HL-60 (cell line): ENCODE measurements at regions not wholly inside any gene's neighbourhood (a gene's known extent, or its start where the extent isn't known, plus 50 kb on each side); places are given as distances from the start of the nearest gene placed in this dataset.

ENCODE experiments used
- DNase-seq, 2 experiments: peaks; one replicate each; pipeline ENCODE4 v3.0.0-alpha.2; 2010 to 2020; ENCODE audit warnings: low read depth in 1 of 2, low spot score in 1 of 2
- H3K27ac ChIP-seq: fragments of 250-450 bp; sonication (Bioruptor Pico); replicated peaks from 2 replicates; pipeline ENCODE4 v1.5.1; 2020; ENCODE audit warnings: mild to moderate bottlenecking, moderate library complexity
- H3K27me3 ChIP-seq: fragments of 250-450 bp; sonication (Bioruptor Pico); 2 replicates; pipeline ENCODE4 v1.5.1; 2021; ENCODE audit warnings: mild to moderate bottlenecking, moderate library complexity; ENCODE audit not compliant: insufficient read depth, poor library complexity, severe bottlenecking
- H3K4me3 ChIP-seq: replicated peaks from 2 replicates; pipeline ENCODE4 v1.5.1; 2011; ENCODE audit warnings: mild to moderate bottlenecking, control low read depth, low read length; ENCODE audit not compliant: insufficient read depth
- CTCF ChIP-seq: IDR thresholded peaks from one replicate; pipeline ENCODE4 v1.5.1; 2011; ENCODE audit warnings: low read length, control low read depth, inconsistent platforms; ENCODE audit not compliant: insufficient read depth
- GABPA ChIP-seq: IDR thresholded peaks from 2 replicates; pipeline ENCODE4 v1.6.1; 2012; ENCODE audit warnings: low read depth
- POLR2AphosphoS5 ChIP-seq: IDR thresholded peaks from 2 replicates; pipeline ENCODE4 v1.6.1; 2012; ENCODE audit warnings: low read depth
- REST ChIP-seq: IDR thresholded peaks from 2 replicates; pipeline ENCODE4 v1.6.1; 2012; ENCODE audit warnings: low read depth; ENCODE audit not compliant: insufficient replicate concordance
- SPI1 ChIP-seq: IDR thresholded peaks from 2 replicates; pipeline ENCODE4 v1.6.1; 2012; ENCODE audit warnings: low read depth, mild to moderate bottlenecking, borderline replicate concordance

GRCh38 chr1:4935807-4936206, 281.4 kb downstream of the AJAP1 start:
- Histone ChIP-seq H3K4me3 (no peak overlapping the region), H3K27ac (no peak overlapping the region), H3K27me3 (no peaks in the 10 kb centered on the region)
- no peak for DNase-seq
- TF ChIP-seq POLR2AphosphoS5 (no peak), CTCF (no peak), REST (no peak), GABPA (no peak), SPI1 (no peak)

GRCh38 chr1:4933232-4933631, 278.8 kb downstream of the AJAP1 start:
- TF ChIP-seq SPI1 (no peak), CTCF (no peak), REST (no peak), POLR2AphosphoS5 (no peak), GABPA (no peak)
- no peak for DNase-seq
- no peak overlapping the region for H3K27ac ChIP-seq
- H3K4me3 ChIP-seq, result no peak overlapping the region
- H3K27me3 ChIP-seq, result no peaks in the 10 kb centered on the region

- TF ChIP-seq REST (no peak), POLR2AphosphoS5 (no peak), GABPA (no peak), SPI1 (no peak)
- no peak overlapping the region for H3K4me3 ChIP-seq
- no peak overlapping the region for H3K27ac ChIP-seq
- DNase-seq, result no peak
- H3K27me3 ChIP-seq, result no peaks in the 10 kb centered on the region
Observed at GRCh38 chr1:4932311-4933030, 278.1 kb downstream of the AJAP1 start.

GRCh38 chr1:4931486-4931885, 277.1 kb downstream of the AJAP1 start:
- Histone ChIP-seq H3K27ac (no peak overlapping the region), H3K4me3 (no peak overlapping the region), H3K27me3 (no peaks in the 10 kb centered on the region)
- DNase-seq, result no peak
- no peak for TF ChIP-seq REST
- no peak for TF ChIP-seq GABPA
- no peak for TF ChIP-seq CTCF
- TF ChIP-seq SPI1, result no peak
- no peak for TF ChIP-seq POLR2AphosphoS5
